NCI-H2227 treated with DMSO at 0.1 percent for 48 hours (cell line): ENCODE measurements at regions not wholly inside any gene's neighbourhood (a gene's known extent, or its start where the extent isn't known, plus 50 kb on each side); places are given as distances from the start of the nearest gene placed in this dataset.

Experiments used
- DNase-seq: peaks from one replicate; lab custom pipeline; 2025; lab: John Stamatoyannopoulos, UW

DNA sequence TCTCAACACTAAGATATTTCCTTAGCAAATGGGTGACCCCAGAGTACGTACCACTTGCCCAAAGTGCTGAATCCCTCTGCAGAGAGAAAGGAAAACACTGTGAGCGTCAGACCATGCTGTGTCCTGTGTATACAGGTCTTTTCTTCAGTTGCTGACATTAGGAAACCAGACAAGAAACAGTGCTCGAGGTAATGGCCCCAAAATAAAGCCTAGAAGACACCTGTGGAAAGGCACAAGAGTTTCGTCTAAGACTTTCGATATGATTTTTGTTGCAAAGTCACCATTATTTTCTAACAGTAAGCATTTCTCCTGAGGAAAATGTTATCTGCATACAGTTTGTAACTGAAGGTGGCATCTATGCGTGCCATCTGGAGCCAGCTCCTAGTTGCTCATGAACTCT, 62.0 kb upstream of the SIMC1 start:
- no peak for DNase-seq

- DNase-seq: no peak
Measured at GRCh38 chr5:176178789-176179188, 59.4 kb upstream of the SIMC1 start.

GRCh38 chr5:176180339-176180738, 57.9 kb upstream of the SIMC1 start:
- no peak for DNase-seq

- no peak for DNase-seq
Measured at GRCh38 chr5:176180781-176181180, 57.4 kb upstream of the SIMC1 start.

GRCh38 chr5:176181271-176181855, 56.9 kb upstream of the SIMC1 start:
- DNase-seq: no peak

DNA sequence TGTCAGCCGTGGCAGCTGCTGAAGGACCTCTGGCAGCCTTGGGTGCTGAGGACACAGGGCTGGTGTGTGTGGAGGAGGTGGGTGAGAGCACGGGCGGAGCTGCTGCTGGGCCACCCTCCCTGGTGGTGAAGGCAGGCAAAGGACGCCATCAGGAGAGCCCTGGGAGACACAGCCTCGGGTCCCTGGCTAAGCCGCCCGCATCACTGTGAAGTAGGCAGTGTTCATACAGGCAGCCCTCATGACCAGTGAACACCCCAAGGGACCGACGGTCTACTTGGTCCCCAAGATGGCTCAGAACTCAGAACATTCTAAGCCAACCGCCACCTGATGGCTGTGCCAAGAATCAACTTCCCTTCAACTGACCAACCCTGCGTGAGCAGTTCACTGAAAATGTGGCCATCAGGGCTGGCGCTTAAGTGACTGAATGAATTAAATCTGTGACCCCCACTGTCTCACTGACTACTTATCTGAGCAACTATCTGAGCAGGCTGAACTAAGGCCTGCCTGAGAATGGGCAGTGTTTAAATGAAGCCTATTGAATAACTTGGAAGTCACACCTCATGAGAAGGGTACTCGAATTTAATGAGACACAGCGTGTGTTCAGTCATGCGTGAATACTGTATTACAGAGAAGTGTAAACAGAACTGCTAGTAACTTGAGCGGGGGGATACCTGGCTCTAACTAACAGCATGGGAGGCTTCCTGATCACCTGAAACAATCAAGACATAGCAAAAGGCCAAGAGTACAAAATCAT, 54.7 kb upstream of the SIMC1 start:
- peak; percentile 8 for DNase-seq

DNA sequence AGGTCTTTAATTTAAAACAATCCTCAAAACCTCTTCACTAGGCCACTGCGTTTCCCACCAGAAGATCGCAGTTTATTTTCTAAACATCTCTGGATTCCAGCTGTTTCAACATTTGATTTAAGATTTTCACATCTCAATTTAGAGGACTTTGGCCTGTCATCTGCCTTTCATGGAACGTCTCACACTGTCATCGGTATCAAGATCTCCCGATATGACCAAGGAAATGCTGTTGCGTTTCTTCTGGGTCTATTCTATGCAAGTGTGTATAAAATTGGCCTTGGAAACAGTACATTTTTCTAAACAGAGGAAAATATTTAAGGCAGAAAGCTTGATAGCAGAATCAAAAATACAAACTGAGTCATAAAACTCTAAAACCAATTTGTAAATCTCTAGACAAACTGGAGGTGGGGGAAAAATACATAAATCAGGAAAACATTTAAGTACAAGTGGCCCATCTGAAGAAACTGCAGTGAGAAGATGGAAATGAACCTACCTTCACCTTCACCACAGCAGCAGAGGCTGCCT, 53.6 kb upstream of the SIMC1 start:
- no peak for DNase-seq

DNA sequence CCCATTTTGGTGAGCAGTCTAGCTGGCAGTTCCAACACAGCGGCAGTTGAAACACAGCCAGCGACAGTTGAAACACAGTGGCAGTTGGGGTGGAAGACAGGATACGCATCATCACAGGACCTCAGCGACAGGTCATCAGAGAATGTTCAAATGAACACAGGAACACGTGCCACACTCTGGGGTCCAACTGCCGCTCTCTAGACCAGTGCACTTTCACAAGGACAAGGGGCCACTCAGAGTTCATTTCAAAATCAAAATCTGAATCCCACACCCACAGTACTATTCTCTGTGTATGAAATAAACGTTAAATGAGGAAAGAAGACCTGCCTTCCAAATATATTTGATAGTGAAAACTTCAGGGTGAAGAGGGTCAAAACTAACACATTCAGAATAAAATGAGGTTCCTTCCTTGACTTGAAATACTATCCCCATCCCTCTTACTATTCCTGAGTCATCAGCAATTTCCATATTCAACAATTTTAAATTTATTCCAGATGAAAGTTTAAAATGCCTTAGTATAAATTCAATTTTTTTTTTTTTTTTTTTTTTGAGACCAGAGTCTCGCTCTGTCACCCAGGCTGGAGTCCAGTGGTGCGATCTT, 53.0 kb upstream of the SIMC1 start:
- DNase-seq: no peak

DNA sequence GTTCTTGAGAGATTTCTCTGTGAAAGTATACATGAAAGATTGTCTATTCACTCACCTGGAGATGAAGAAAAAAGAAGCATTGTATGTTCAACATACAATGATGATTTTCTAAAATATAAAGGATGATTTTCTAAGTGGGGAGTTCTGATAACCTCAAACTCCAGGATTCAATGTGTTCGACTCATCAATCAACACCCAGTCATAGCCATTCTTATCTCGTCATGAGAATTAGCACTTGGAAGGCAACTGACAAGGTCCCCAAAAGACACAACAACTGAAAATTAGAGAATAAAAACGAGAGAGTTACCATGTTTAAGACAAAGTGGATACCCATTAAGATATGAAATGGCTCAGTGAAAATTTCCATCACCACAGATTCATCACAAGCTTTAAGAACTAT, 52.1 kb upstream of the SIMC1 start:
- no peak for DNase-seq

DNA sequence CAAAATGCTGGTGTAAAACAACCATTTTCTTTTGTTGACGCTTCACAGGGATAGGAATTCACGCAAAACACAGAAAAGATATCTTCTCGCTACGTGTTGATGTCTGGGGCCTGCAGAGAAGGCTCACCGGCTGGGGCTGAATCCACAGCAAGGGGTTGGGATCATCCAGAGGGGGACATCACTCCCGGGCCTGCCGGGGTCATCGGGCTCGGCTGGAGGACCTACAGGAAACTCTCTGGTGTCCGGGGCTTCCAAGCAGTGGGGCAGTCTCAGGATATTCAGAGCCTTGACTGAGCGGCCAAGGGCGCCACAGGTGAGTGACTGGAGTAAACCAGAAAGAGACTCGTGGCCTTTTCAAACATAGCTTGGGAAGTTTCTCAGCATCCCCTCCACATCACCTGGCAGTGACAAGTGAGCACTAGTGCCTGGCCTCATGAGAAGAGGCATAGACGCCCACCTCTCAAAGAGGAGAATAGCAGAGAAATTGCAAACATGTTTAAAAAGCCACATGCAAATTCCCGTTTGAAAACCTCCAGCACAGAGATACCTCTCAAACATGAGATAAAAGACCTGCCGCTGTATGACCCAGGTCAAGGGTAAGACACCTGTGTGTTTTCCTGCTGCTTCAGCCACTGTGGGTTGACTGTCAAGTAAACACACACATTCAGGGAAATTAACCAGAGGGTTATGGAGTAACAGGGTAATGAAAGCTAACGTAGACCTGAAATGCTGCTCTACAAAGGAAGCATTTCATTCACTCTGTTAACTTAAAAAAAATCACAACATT, 50.8 kb upstream of the SIMC1 start:
- DNase-seq: no peak

GRCh38 chr5:176188085-176188484, 50.1 kb upstream of the SIMC1 start:
- DNase-seq: no peak
